GM12878 (cell line): ENCODE measurements at regions not wholly inside any gene's neighbourhood (a gene's known extent, or its start where the extent isn't known, plus 50 kb on each side); places are given as distances from the start of the nearest gene placed in this dataset.

ENCODE experiments used
- ATAC-seq: fragments of 200-7000 bp; cut with Tn5 transposase; 3 replicates; pipeline ENCODE4 v1.9.1; 2020; ENCODE audit warnings: mild to moderate bottlenecking, moderate library complexity
- BruUV-seq: library from RNA; stranded (reverse); fragments of 400-500 nt; replicated peaks from 2 replicates; lab custom pipeline; 2021; lab: Mats Ljungman, UMichigan
- CTCF ChIA-PET: fragments of 300-600 bp; sonication (Branson Sonifier 250); formaldehyde crosslinking; extraction: SDS; loops from one replicate; lab custom pipeline; 2021; ENCODE audit warnings: inconsistent platforms; lab: Yijun Ruan, JAX
- POLR2A ChIA-PET: fragments of 350-600 bp; formaldehyde crosslinking; extraction: SDS; loops from one replicate; lab custom pipeline; 2021; ENCODE audit warnings: inconsistent platforms; lab: Charles Lee
- RAD21 ChIA-PET: fragments of 300-600 bp; sonication (Branson Sonifier 250); formaldehyde crosslinking; loops from one replicate; lab custom pipeline; 2023; ENCODE audit warnings: antibody characterized with exemption; ENCODE audit not compliant: unreplicated experiment; lab: Charles Lee
- SMC1A ChIA-PET: fragments of 300-600 bp; sonication (Branson Sonifier 250); formaldehyde crosslinking; loops from one replicate; lab custom pipeline; 2023; ENCODE audit not compliant: unreplicated experiment, uncharacterized antibody; lab: Charles Lee
- DNase-seq: peaks from one replicate; pipeline ENCODE4 v3.0.0-alpha.2; 2011; ENCODE audit warnings: low read depth, low spot score
- FAIRE-seq: peaks from 3 replicates; lab custom pipeline; 2011; peaks lifted over from hg19 to GRCh38; lab: Jason Lieb, UNC
- H2AFZ ChIP-seq: 2 replicates; pipeline ENCODE4 v1.6.0; 2011; ENCODE audit warnings: low read depth, low read length, control low read depth; ENCODE audit not compliant: control insufficient read depth
- H3K27ac ChIP-seq: 2 replicates; pipeline ENCODE4 v1.5.1; 2011; ENCODE audit warnings: control low read depth; ENCODE audit not compliant: control insufficient read depth, insufficient read depth
- H3K27me3 ChIP-seq, 2 experiments: replicated peaks in 1 of 2; 2 replicates each; pipeline versions ENCODE4 v1.6.0 to v1.6.1; 2011; ENCODE audit warnings: low read length in 1 of 2; ENCODE audit not compliant: control insufficient read depth in 2 of 2, insufficient read depth in 2 of 2
- H3K36me3 ChIP-seq, 2 experiments: 2 replicates each; pipeline ENCODE4 v1.5.1; 2011; ENCODE audit warnings: low read length in 1 of 2; ENCODE audit not compliant: control insufficient read depth in 2 of 2, insufficient read depth in 2 of 2
- H3K4me1 ChIP-seq: 2 replicates; pipeline ENCODE4 v1.6.1; 2011; ENCODE audit warnings: mild to moderate bottlenecking, low read length, moderate library complexity, mixed read lengths; ENCODE audit not compliant: control insufficient read depth, insufficient read depth
- H3K4me2 ChIP-seq: 2 replicates; pipeline ENCODE4 v1.6.0; 2011; ENCODE audit warnings: control low read depth; ENCODE audit not compliant: control insufficient read depth, insufficient read depth
- H3K4me3 ChIP-seq: fragments of 200-600 bp; sonication (generic); 2 replicates; pipeline ENCODE4 v1.5.1; 2016
- H3K79me2 ChIP-seq: 2 replicates; pipeline ENCODE4 v1.6.0; 2011; ENCODE audit warnings: low read length; ENCODE audit not compliant: control insufficient read depth, insufficient read depth
- H3K9ac ChIP-seq: 2 replicates; pipeline ENCODE4 v1.8.0; 2011; ENCODE audit warnings: low read length, control low read depth, mixed read lengths; ENCODE audit not compliant: control insufficient read depth, insufficient read depth
- H3K9me3 ChIP-seq: replicated peaks from 3 replicates; pipeline ENCODE4 v1.5.1; 2011; ENCODE audit warnings: mild to moderate bottlenecking, low read length; ENCODE audit not compliant: control insufficient read depth, insufficient read depth
- H4K20me1 ChIP-seq: 2 replicates; pipeline ENCODE4 v1.6.0; 2011; ENCODE audit not compliant: control insufficient read depth, insufficient read depth
- CHD2 ChIP-seq: IDR thresholded peaks from 2 replicates; pipeline ENCODE4 v1.6.1; 2011; ENCODE audit warnings: low read depth, low read length, improper control_type of control experiment, borderline replicate concordance
- MEF2A ChIP-seq: IDR thresholded peaks from 2 replicates; pipeline ENCODE4 v1.6.1; 2011; ENCODE audit warnings: low read depth, mild to moderate bottlenecking, low read length, moderate library complexity; ENCODE audit not compliant: insufficient read depth
- NFYA ChIP-seq: IDR thresholded peaks from 2 replicates; pipeline ENCODE4 v1.6.1; 2011; ENCODE audit warnings: low read depth, mild to moderate bottlenecking, low read length, improper control_type of control experiment, borderline replicate concordance
- POLR2AphosphoS2 ChIP-seq: IDR thresholded peaks from 2 replicates; pipeline ENCODE4 v1.6.1; 2011; ENCODE audit warnings: low read depth, mild to moderate bottlenecking, low read length, improper control_type of control experiment, moderate library complexity
- RB1 ChIP-seq: fragments of 450-650 bp; formaldehyde crosslinking; IDR thresholded peaks from 2 replicates; pipeline ENCODE4 v1.6.1; 2017; ENCODE audit warnings: mild to moderate bottlenecking, borderline replicate concordance
- RCOR1 ChIP-seq: conservative IDR thresholded peaks from 2 replicates; pipeline ENCODE4 v1.6.1; 2012; ENCODE audit warnings: low read depth, low read length, improper control_type of control experiment
- SMC3 ChIP-seq: IDR thresholded peaks from 2 replicates; pipeline ENCODE4 v1.6.1; 2011; ENCODE audit warnings: low read length, improper control_type of control experiment, borderline replicate concordance
- SREBF2 ChIP-seq: IDR thresholded peaks from 2 replicates; pipeline ENCODE4 v1.6.1; 2012; ENCODE audit warnings: mild to moderate bottlenecking, low read length
- WGBS: methylation state at CpG from one replicate; pipeline ENCODE4 v1.1.6; 2016; ENCODE audit warnings: low lambda C conversion rate; ENCODE audit not compliant: insufficient replicate concordance, insufficient coverage; ENCODE audit errors: missing lambda C conversion rate; 5-methylcytosine and 5-hydroxymethylcytosine counted together
- in situ Hi-C: fragments of 300-500 bp; cut with MboI; formaldehyde crosslinking; loops from 9 replicates; pipeline ENCODE4 v1.14.3; 2018; ENCODE audit warnings: mixed read lengths
- intact Hi-C: fragments of 100-400 bp; cut with micrococcal nuclease; formaldehyde crosslinking; loops from one replicate; pipeline ENCODE4 v1.14.2; 2022; ENCODE audit not compliant: unreplicated experiment
- TF ChIP-seq, protein P1 (sequence below): fragments of 450-650 bp; IDR thresholded peaks from 2 replicates; pipeline ENCODE4 v1.6.1; 2017; ENCODE audit warnings: mild to moderate bottlenecking
- TF ChIP-seq, protein P2 (sequence below): fragments of 150-350 bp; IDR thresholded peaks from 2 replicates; pipeline ENCODE4 v1.6.1; 2014; ENCODE audit warnings: mild to moderate bottlenecking, low read depth, low read length

DNA sequence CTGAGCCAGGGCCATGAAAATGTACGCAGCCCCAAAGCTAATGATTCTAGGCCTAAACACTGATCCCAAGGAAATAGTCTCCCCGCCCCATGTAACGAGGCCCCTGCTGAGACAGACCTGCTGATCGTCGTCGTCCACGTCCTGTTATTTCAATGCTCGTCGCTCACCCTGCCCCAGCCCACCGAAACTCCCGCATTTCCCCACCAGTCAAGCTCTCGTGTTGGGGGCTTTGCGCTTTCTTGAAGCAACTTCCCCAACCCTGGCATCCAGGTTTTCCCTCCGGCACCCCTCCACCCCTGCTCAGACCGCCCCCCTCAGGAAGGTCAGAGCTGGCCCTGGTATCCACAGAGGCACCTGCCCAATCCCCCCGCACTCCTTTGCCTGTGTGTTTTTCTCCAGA is 58.8 kb upstream of the LINC01488 start:
- in situ Hi-C loops (no loop called here), intact Hi-C loops (no loop called here)
- TF ChIP-seq MEF2A, result no peak
- TF ChIP-seq NFYA, result no peak
- TF ChIP-seq SMC3, result no peak
- TF ChIP-seq SREBF2, result no peak
- TF ChIP-seq POLR2AphosphoS2, result no peak
- TF ChIP-seq RB1, result no peak
- TF ChIP-seq CHD2, result no peak
- TF ChIP-seq, protein P1, sequence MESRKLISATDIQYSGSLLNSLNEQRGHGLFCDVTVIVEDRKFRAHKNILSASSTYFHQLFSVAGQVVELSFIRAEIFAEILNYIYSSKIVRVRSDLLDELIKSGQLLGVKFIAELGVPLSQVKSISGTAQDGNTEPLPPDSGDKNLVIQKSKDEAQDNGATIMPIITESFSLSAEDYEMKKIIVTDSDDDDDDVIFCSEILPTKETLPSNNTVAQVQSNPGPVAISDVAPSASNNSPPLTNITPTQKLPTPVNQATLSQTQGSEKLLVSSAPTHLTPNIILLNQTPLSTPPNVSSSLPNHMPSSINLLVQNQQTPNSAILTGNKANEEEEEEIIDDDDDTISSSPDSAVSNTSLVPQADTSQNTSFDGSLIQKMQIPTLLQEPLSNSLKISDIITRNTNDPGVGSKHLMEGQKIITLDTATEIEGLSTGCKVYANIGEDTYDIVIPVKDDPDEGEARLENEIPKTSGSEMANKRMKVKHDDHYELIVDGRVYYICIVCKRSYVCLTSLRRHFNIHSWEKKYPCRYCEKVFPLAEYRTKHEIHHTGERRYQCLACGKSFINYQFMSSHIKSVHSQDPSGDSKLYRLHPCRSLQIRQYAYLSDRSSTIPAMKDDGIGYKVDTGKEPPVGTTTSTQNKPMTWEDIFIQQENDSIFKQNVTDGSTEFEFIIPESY, result no peak
- TF ChIP-seq RCOR1, result no peak
- TF ChIP-seq, protein P2, sequence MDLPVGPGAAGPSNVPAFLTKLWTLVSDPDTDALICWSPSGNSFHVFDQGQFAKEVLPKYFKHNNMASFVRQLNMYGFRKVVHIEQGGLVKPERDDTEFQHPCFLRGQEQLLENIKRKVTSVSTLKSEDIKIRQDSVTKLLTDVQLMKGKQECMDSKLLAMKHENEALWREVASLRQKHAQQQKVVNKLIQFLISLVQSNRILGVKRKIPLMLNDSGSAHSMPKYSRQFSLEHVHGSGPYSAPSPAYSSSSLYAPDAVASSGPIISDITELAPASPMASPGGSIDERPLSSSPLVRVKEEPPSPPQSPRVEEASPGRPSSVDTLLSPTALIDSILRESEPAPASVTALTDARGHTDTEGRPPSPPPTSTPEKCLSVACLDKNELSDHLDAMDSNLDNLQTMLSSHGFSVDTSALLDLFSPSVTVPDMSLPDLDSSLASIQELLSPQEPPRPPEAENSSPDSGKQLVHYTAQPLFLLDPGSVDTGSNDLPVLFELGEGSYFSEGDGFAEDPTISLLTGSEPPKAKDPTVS, result no peak
- no TSS peak for BruUV-seq
- Histone ChIP-seq H3K4me1 (no peaks in the 10 kb centered on the region), H3K27ac (no peak overlapping the region), H3K4me3 (no peak overlapping the region), H3K9me3 (peaks cover 3% of the 10 kb centered on the region; the same call in 1 of the 3 replicates), H3K79me2 (no peaks in the 10 kb centered on the region), H3K27me3 (no peaks in the 10 kb centered on the region), H3K4me2 (no peak overlapping the region), H2AFZ (no peak overlapping the region), H3K9ac (no peak overlapping the region), H3K36me3 (no peaks in the 10 kb centered on the region), H4K20me1 (no peaks in the 10 kb centered on the region)
- ATAC-seq (no peak), DNase-seq (no peak), FAIRE-seq (no peak)
- POLR2A ChIA-PET, result no interaction called here
- SMC1A ChIA-PET, result no interaction called here
- RAD21 ChIA-PET, result no interaction called here
- 72% methylated on average over 16 of the region's 16 CpGs for WGBS
- CTCF ChIA-PET, result no interaction called here
